Heart right ventricle (tissue), 16 donors: ENCODE measurements at regions not wholly inside any gene's neighbourhood (a gene's known extent, or its start where the extent isn't known, plus 50 kb on each side); places are given as distances from the start of the nearest gene placed in this dataset.
"Not testable (repeated sequence)": the region's sequence is repeated elsewhere in the genome, so short reads cannot be mapped to it uniquely, and the experiment has no call there.

Experiments
- ATAC-seq, 8 donors: fragments of 200-7000 bp; cut with Tn5 transposase; one replicate each; pipeline ENCODE4 v1.9.1; 2020; ENCODE audit warnings: mild to moderate bottlenecking in 8 of 8, moderate library complexity in 8 of 8, moderate number of reproducible peaks in 1 of 8
- DNase-seq, 2 donors: peaks; one replicate each; pipeline ENCODE4 v3.0.0-alpha.2; 2020
- H3K27ac ChIP-seq, 10 donors: fragments of 200-600 bp; sonication (generic) in 2 of 10; one replicate each; pipeline versions ENCODE4 v1.5.0 to v1.8.0; 2020 to 2022; ENCODE audit warnings: mild to moderate bottlenecking in 3 of 10
- H3K27me3 ChIP-seq, 7 donors: fragments of 200-600 bp; one replicate each; pipeline ENCODE4 v1.8.0; 2021 to 2022; ENCODE audit warnings: mild to moderate bottlenecking in 2 of 7
- H3K36me3 ChIP-seq, 9 donors: fragments of 200-600 bp; sonication (generic) in 1 of 9; one replicate each; pipeline versions ENCODE4 v1.5.0 to v1.8.0; 2020 to 2022; ENCODE audit warnings: mild to moderate bottlenecking in 2 of 9
- H3K4me1 ChIP-seq, 9 donors: fragments of 200-600 bp; sonication (generic) in 1 of 9; one replicate each; pipeline versions ENCODE4 v1.5.0 to v1.8.0; 2020 to 2022; ENCODE audit warnings: mild to moderate bottlenecking in 4 of 9
- H3K4me3 ChIP-seq, 10 donors: fragments of 200-600 bp; sonication (generic) in 2 of 10; one replicate each; pipeline versions ENCODE4 v1.5.0 to v1.8.0; 2020 to 2022; ENCODE audit warnings: mild to moderate bottlenecking in 7 of 10, moderate library complexity in 2 of 10
- H3K9me3 ChIP-seq, 11 donors: fragments of 200-600 bp in 10 of 11; sonication (generic) in 2 of 11; one replicate each; pipeline versions ENCODE4 v1.5.0 to v1.8.0; 2013 to 2022; ENCODE audit warnings: mild to moderate bottlenecking in 2 of 11, control low read depth in 1 of 11, moderate library complexity in 1 of 11
- WGBS, 2 donors: extraction: QIAGEN DNeasy Blood & Tissue Kit; methylation state at CpG; one replicate each; pipeline ENCODE4 v1.1.7; 2013; ENCODE audit warnings: inconsistent platforms in 1 of 2; 5-methylcytosine and 5-hydroxymethylcytosine counted together
- intact Hi-C, 10 donors: fragments of 100-400 bp; cut with DNase I; formaldehyde crosslinking; loops; one replicate each; pipeline versions ENCODE4 v1.11.1 to v1.14.2; 2022
- TF ChIP-seq, protein P1 (sequence below), 9 donors: fragments of 200-600 bp; sonication (generic) in 2 of 9; IDR thresholded peaks; one replicate each; pipeline versions ENCODE4 v1.5.0 to v1.8.0; 2021 to 2022; ENCODE audit warnings: antibody characterized with exemption in 9 of 9, mild to moderate bottlenecking in 5 of 9, moderate library complexity in 1 of 9
- donor health status: Arrhythmogenic right ventricular cardiomyopathy.
- donor health status: ischemic (EF 13 %, LVEDD 7.1; RV severe dilation, severe dysfunction).
- donor health status: healthy with polysubstance abuse.
- donor health status: DM: no; HTN: yes; CAD: no.
- donor health status: DM: no; HTN: no; CAD: no.
- donor health status: ischemic (EF 25% LVEDD 6.9; RV normal size, moderate dysfunction).
- donor health status: ischemic (EF 25% LVEDD 5.7; RV mildly dilated, moderate dysfunction).
- donor health status: healthy.
- donor health status: DM: yes; HTN: yes; CAD: no.
- donor health status: Ischemic cardiomyopathy.
- donor health status: ischemic (EF 35%, LVEDD 5.7; RV mildly dilated, moderate dysfunction).
- donor health status: nonischemic (EF 11% LVEDD 7.7; RV severe dilation, severe dysfunction).
- donor health status: DM: yes; HTN: yes; CAD: no.
- donor health status: PGD.
- donor health status: ischemic (EF 29% LVEDD 5.4; RV normal size, mild dysfunction).
- donor health status: nonischemic (EF 23%, LVEDD 6.1; RV moderate dilation, normal function).

DNA sequence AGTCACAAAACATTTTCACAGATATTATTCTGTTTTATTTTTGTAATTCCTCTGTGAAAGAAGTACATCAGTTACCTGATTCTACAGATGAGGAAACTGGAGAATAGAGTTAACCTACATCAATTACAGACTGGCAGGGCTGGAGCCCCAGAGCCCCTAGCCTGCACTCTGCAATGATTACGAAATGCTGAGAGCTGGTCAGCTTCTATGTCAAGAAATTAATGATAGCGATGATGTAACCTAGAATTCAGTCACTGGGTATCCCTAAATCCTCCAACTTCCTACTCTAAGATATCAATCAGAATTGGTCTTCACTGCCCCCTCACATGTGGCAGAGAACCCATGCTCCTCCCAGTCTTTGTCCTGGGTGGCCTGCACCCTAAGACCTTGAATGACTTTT lies 273.5 kb upstream of the PLET1 start:
- intact Hi-C loops = no loop called here
- Histone ChIP-seq H3K27me3 (no peaks in the 10 kb centered on the region), H3K4me1 (peaks cover 0 to 15% (median 4%) of the 10 kb centered on the region in 9 donors), H3K36me3 (no peaks in the 10 kb centered on the region), H3K9me3 (no peaks in the 10 kb centered on the region), H3K27ac (no peak overlapping the region), H3K4me3 (no peak overlapping the region)
- TF ChIP-seq, protein P1, sequence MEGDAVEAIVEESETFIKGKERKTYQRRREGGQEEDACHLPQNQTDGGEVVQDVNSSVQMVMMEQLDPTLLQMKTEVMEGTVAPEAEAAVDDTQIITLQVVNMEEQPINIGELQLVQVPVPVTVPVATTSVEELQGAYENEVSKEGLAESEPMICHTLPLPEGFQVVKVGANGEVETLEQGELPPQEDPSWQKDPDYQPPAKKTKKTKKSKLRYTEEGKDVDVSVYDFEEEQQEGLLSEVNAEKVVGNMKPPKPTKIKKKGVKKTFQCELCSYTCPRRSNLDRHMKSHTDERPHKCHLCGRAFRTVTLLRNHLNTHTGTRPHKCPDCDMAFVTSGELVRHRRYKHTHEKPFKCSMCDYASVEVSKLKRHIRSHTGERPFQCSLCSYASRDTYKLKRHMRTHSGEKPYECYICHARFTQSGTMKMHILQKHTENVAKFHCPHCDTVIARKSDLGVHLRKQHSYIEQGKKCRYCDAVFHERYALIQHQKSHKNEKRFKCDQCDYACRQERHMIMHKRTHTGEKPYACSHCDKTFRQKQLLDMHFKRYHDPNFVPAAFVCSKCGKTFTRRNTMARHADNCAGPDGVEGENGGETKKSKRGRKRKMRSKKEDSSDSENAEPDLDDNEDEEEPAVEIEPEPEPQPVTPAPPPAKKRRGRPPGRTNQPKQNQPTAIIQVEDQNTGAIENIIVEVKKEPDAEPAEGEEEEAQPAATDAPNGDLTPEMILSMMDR (IDR thresholded peaks at IDR 0.05) = no peak
- ATAC-seq = no peak
- WGBS, 2 donors = 80 to 86% methylated on average over 2 of the region's 2 CpGs
- DNase-seq = no peak

DNA sequence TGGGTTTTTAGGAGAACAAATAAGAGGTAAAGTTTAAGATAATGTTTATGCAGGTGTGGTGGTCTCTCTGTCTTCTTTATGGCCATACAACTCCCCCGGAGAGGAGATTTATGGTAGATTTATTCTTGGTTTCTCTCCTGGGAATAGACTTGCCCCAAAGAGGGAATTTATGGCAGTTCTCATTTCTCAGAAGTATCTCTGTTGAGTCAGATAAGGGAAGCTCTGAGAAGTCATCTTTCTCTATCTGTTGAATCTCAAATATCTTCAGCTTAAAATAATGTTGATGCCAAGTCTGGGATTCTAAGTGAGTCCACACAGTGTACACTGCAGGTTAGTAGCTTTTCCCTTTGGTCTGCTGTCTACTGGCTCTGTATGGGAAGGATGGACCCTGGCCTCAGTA lies 276.4 kb upstream of the PLET1 start:
- Histone ChIP-seq H3K9me3 (no peaks in the 10 kb centered on the region), H3K27ac (no peak overlapping the region), H3K27me3 (no peaks in the 10 kb centered on the region), H3K4me3 (no peak overlapping the region), H3K36me3 (no peaks in the 10 kb centered on the region), H3K4me1 (peaks cover 0 to 18% (median 4%) of the 10 kb centered on the region in 9 donors)
- intact Hi-C loops = no loop called here
- TF ChIP-seq, protein P1 (IDR thresholded peaks at IDR 0.05) = no peak
- 79 to 91% methylated on average over 1 of the region's 1 CpG for WGBS, 2 donors
- no peak for DNase-seq
- ATAC-seq = no peak

DNA sequence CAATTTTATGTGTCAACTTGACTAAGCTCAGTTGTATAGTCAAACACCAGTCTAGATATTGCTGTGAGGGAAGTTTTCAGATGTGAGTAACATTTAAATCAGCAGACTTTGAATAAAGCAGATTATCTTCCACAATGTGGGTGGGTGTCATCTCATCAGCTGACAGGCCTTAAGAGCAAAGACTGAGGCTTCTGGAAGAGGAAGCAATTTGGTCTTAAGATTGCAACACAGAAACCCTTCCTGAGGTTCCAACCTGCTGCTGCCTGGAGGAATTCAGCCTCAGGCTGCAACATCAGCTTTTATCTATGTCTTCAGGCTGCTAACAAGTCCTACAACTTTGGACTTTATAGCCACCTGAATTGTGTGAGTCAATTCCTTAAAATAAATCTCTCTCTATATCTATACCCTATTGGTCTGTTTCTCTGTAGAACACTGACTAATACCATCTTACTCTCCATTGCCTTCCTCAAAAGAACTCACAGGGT lies 277.2 kb upstream of the PLET1 start:
- Histone ChIP-seq H3K4me1 (peaks cover 0 to 18% (median 4%) of the 10 kb centered on the region in 9 donors), H3K27ac (no peak overlapping the region), H3K36me3 (no peaks in the 10 kb centered on the region), H3K4me3 (no peak overlapping the region), H3K9me3 (no peaks in the 10 kb centered on the region), H3K27me3 (no peaks in the 10 kb centered on the region)
- ATAC-seq (no peak), DNase-seq (no peak)
- intact Hi-C loops = no loop called here
- TF ChIP-seq, protein P1 (IDR thresholded peaks at IDR 0.05) = no peak

DNA sequence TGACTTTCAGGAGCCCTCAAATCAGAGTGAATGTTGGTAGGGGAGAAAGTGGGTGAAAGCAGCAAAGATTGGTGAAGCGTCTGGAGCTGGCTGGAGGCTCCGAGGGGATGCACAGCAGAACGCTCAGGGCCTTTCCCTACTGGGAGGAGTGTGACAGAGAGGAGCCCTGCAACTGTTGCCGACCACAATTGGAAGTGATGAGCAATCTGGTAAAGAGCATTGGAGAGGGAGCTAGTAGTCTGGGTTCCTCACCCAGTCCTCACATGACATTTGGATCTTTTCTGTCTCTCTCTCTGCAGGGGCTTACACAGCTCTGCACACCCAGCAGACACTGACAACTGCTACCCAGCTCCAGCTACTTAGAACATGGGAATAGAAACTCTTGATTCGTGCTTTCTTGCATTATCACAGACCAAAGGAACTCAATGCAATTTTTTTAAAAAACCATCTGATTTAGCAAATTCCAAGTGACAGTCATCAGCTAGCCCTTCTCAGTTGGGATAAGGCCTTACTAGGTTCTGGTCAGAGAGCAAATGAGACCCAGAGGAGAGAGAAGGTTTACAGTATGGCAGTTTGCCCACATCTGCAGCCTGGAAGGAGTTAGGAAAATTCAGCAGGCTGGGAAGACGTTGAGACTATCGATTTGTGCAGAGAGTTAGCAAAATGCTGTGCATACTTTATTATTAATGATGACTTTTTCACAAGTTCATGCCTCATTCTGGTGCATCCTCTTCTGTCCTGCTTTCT lies 278.0 kb upstream of the PLET1 start:
- H3K27ac ChIP-seq = no peak overlapping the region
- H3K4me3 ChIP-seq = no peak overlapping the region
- WGBS, 2 donors = 66 to 73% methylated on average over 7 of the region's 7 CpGs
- TF ChIP-seq, protein P1 (IDR thresholded peaks at IDR 0.05) = no peak
- no peaks in the 10 kb centered on the region for H3K36me3 ChIP-seq
- DNase-seq (no peak), ATAC-seq (no peak)
- H3K9me3 ChIP-seq = no peaks in the 10 kb centered on the region
- H3K4me1 ChIP-seq = peaks cover 0 to 14% (median 5%) of the 10 kb centered on the region in 9 donors
- intact Hi-C loops = no loop called here
- no peaks in the 10 kb centered on the region for H3K27me3 ChIP-seq

DNA sequence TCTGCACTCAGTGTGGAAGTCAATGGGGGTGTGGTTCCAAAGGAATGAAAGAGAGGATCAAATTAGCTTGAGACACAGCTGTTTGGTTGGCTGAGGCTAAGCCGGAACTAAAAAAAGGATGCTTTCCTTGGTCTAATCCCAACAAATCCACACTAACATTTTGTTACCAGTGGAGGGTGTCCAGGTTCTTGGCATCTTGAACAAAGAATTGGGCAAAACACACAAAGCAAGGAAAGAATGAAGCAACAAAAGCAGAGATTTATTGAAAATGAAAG lies 278.6 kb upstream of the PLET1 start:
- H3K36me3 ChIP-seq, H3K27me3 ChIP-seq, H3K4me3 ChIP-seq, H3K9me3 ChIP-seq, DNase-seq, H3K27ac ChIP-seq, intact Hi-C loops: not testable (repeated sequence)
- WGBS, 2 donors = 66 to 78% methylated on average over 1 of the region's 1 CpG
- H3K4me1 ChIP-seq = peaks cover 0 to 12% (median 3%) of the 10 kb centered on the region in 9 donors
- ATAC-seq = peak in 1 of 8 donors; percentile 21
